Trophoblast cell (in vitro differentiated cells and primary cell): ENCODE measurements at regions not wholly inside any gene's neighbourhood (a gene's known extent, or its start where the extent isn't known, plus 50 kb on each side); places are given as distances from the start of the nearest gene placed in this dataset.

ENCODE experiments used
- DNase-seq, 2 donors: peaks; one replicate each; pipeline ENCODE4 v3.0.0-alpha.2; 2016
- H2AFZ ChIP-seq: 2 replicates; pipeline ENCODE4 v1.6.1; 2013; ENCODE audit warnings: low read length, moderate library complexity, mild to moderate bottlenecking; ENCODE audit not compliant: insufficient read depth, poor library complexity
- H2AK5ac ChIP-seq: 2 replicates; pipeline ENCODE4 v1.6.1; 2013; ENCODE audit warnings: mild to moderate bottlenecking, low read length
- H2BK120ac ChIP-seq: 2 replicates; pipeline ENCODE4 v1.6.1; 2013; ENCODE audit warnings: low read length, mild to moderate bottlenecking, moderate library complexity; ENCODE audit not compliant: insufficient read depth, poor library complexity
- H2BK12ac ChIP-seq: 2 replicates; pipeline ENCODE4 v1.6.1; 2013; ENCODE audit warnings: mild to moderate bottlenecking, low read length, moderate library complexity
- H2BK5ac ChIP-seq: 2 replicates; pipeline ENCODE4 v1.6.1; 2013; ENCODE audit warnings: low read length, low read depth, moderate library complexity, mild to moderate bottlenecking; ENCODE audit not compliant: poor library complexity
- H3K14ac ChIP-seq: 2 replicates; pipeline ENCODE4 v1.6.1; 2013; ENCODE audit warnings: mild to moderate bottlenecking, low read length
- H3K18ac ChIP-seq: 2 replicates; pipeline ENCODE4 v1.6.1; 2013; ENCODE audit warnings: mild to moderate bottlenecking, low read length
- H3K23ac ChIP-seq: 2 replicates; pipeline ENCODE4 v1.6.1; 2013; ENCODE audit warnings: low read length
- H3K27ac ChIP-seq: 2 replicates; pipeline ENCODE4 v1.5.1; 2013; ENCODE audit warnings: low read depth, mild to moderate bottlenecking, inconsistent platforms, low read length, moderate library complexity
- H3K27me3 ChIP-seq: 2 replicates; pipeline ENCODE4 v1.6.1; 2013; ENCODE audit warnings: inconsistent platforms, mild to moderate bottlenecking, low read length, moderate library complexity; ENCODE audit not compliant: insufficient read depth
- H3K36me3 ChIP-seq, 2 experiments: 1 replicate in 1 of 2; 2 replicates in 1 of 2; pipeline ENCODE4 v1.6.1; 2013; ENCODE audit warnings: low read length in 2 of 2, mild to moderate bottlenecking in 2 of 2, moderate library complexity in 1 of 2; ENCODE audit not compliant: insufficient read depth in 2 of 2, control insufficient read depth in 1 of 2
- H3K4ac ChIP-seq: 2 replicates; pipeline ENCODE4 v1.6.1; 2013; ENCODE audit warnings: low read depth, mild to moderate bottlenecking, low read length, moderate library complexity
- H3K4me1 ChIP-seq, 2 experiments: 1 replicate in 1 of 2; 2 replicates in 1 of 2; pipeline ENCODE4 v1.6.1; 2013; ENCODE audit warnings: low read length in 2 of 2, mild to moderate bottlenecking in 2 of 2, moderate library complexity in 1 of 2; ENCODE audit not compliant: insufficient read depth in 2 of 2, control insufficient read depth in 1 of 2
- H3K4me2 ChIP-seq: 2 replicates; pipeline ENCODE4 v1.6.1; 2013; ENCODE audit warnings: inconsistent platforms, mild to moderate bottlenecking, low read length, moderate library complexity
- H3K4me3 ChIP-seq: 2 replicates; pipeline ENCODE4 v1.5.1; 2013; ENCODE audit warnings: mild to moderate bottlenecking, low read depth, low read length, inconsistent platforms
- H3K79me1 ChIP-seq: one replicate; pipeline ENCODE4 v1.6.1; 2013; ENCODE audit warnings: low read length
- H3K79me2 ChIP-seq: 2 replicates; pipeline ENCODE4 v1.6.1; 2013; ENCODE audit warnings: low read length, mild to moderate bottlenecking; ENCODE audit not compliant: control insufficient read depth, insufficient read depth, poor library complexity
- H3K9ac ChIP-seq: 2 replicates; pipeline ENCODE4 v1.6.1; 2013; ENCODE audit warnings: mild to moderate bottlenecking, low read length
- H3K9me3 ChIP-seq: 2 replicates; pipeline ENCODE4 v1.6.1; 2013; ENCODE audit warnings: low read depth, mild to moderate bottlenecking, control low read depth, inconsistent platforms, low read length; ENCODE audit not compliant: insufficient read depth
- H4K12ac ChIP-seq: 2 replicates; pipeline ENCODE4 v1.6.1; 2013; ENCODE audit warnings: low read depth, mild to moderate bottlenecking, low read length, moderate library complexity
- H4K8ac ChIP-seq: 2 replicates; pipeline ENCODE4 v1.6.1; 2013; ENCODE audit warnings: low read depth, mild to moderate bottlenecking, low read length, moderate library complexity
- H4K91ac ChIP-seq: one replicate; pipeline ENCODE4 v1.6.1; 2013; ENCODE audit warnings: low read depth, mild to moderate bottlenecking, low read length, moderate library complexity
- WGBS: extraction: QIAGEN DNeasy Blood & Tissue Kit; methylation state at CpG from one replicate; pipeline ENCODE4 v1.1.7; 2013; ENCODE audit warnings: missing lambda C conversion rate; ENCODE audit not compliant: insufficient read length, insufficient coverage; ENCODE audit errors: extremely low coverage; 5-methylcytosine and 5-hydroxymethylcytosine counted together

DNA sequence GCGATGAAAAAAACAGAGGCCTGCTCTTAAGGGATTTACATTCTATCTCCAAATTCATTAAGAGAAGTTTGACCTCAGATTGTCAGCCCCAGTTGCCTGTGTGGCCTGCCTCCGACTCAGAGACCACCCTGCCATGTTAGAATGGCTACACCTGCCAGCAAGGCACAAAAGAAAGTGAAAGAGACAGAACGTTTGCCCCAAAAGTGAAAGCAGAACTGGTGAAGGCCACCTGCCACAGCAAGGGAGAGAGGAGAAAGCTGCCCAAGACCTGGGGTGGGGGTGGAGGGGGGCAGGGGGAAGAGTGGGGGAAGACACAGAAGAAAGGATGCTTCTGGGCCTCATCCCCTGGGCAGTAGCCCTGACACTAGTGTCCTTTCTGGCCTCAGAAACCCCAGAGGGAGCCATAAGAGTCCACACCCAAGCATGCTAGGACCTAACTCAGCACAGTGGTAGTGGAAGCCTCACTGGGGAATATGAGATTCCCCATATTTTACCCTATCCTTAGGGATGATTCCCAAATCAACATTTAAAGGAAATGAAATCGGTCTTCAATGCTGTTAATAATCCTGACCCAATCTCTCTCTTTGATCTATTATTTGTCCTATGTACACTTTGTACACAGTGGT is 389.7 kb downstream of the TXNL1 start:
- Histone ChIP-seq H2AFZ (no peak overlapping the region), H3K23ac (no peak overlapping the region), H2AK5ac (no peak overlapping the region), H2BK12ac (no peak overlapping the region), H3K4me3 (no peak overlapping the region), H4K8ac (no peak overlapping the region), H3K79me2 (no peaks in the 10 kb centered on the region), H3K27me3 (no peaks in the 10 kb centered on the region), H2BK120ac (no peak overlapping the region), H3K9ac (no peak overlapping the region), H3K4me2 (no peak overlapping the region), H3K14ac (no peak overlapping the region), H4K12ac (no peak overlapping the region), H2BK5ac (no peak overlapping the region), H4K91ac (no peak overlapping the region), H3K9me3 (no peaks in the 10 kb centered on the region), H3K4ac (no peak overlapping the region), H3K79me1 (no peaks in the 10 kb centered on the region), H3K4me1 (no peaks in the 10 kb centered on the region), H3K18ac (no peak overlapping the region), H3K27ac (no peak overlapping the region), H3K36me3 (peaks cover 0 to 2% of the 10 kb centered on the region in 2 experiments)
- WGBS: no CpG with 5 or more reads among the region's 4 CpGs
- no peak for DNase-seq

DNA sequence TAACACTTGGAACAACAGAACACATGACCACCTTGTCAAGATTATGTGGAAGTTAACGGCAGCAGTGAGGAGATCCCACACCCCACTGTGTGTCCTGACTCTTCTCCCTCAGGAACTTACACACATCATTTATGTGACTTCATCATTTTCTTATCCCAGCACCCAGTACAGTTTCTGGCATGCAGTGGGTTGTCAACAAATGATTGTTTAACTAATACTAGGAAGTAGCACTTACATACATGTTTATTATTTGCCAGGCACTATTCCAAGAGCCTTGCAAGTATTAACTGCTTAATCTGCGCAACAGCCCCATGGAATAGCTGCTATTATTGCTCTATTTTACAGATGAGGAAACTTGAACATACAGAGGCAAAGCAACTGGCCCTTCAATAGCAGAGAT is 391.5 kb downstream of the TXNL1 start:
- H2BK5ac ChIP-seq: no peak overlapping the region
- no peak overlapping the region for H2BK120ac ChIP-seq
- H3K79me1 ChIP-seq: no peaks in the 10 kb centered on the region
- WGBS: no CpG with 5 or more reads among the region's 2 CpGs
- no peak overlapping the region for H3K18ac ChIP-seq
- H4K8ac ChIP-seq: no peak overlapping the region
- H3K23ac ChIP-seq: no peak overlapping the region
- H2BK12ac ChIP-seq: no peak overlapping the region
- H3K4ac ChIP-seq: no peak overlapping the region
- H3K4me1 ChIP-seq: no peaks in the 10 kb centered on the region
- H3K9me3 ChIP-seq: no peaks in the 10 kb centered on the region
- no peak overlapping the region for H2AFZ ChIP-seq
- no peak overlapping the region for H3K9ac ChIP-seq
- no peak overlapping the region for H3K14ac ChIP-seq
- no peak overlapping the region for H2AK5ac ChIP-seq
- H3K36me3 ChIP-seq: peaks cover 0 to 2% of the 10 kb centered on the region in 2 experiments
- no peak overlapping the region for H4K12ac ChIP-seq
- no peak overlapping the region for H3K4me2 ChIP-seq
- H3K27me3 ChIP-seq: no peaks in the 10 kb centered on the region
- H4K91ac ChIP-seq: no peak overlapping the region
- DNase-seq: no peak
- no peaks in the 10 kb centered on the region for H3K79me2 ChIP-seq
- H3K27ac ChIP-seq: no peak overlapping the region
- H3K4me3 ChIP-seq: no peak overlapping the region

DNA sequence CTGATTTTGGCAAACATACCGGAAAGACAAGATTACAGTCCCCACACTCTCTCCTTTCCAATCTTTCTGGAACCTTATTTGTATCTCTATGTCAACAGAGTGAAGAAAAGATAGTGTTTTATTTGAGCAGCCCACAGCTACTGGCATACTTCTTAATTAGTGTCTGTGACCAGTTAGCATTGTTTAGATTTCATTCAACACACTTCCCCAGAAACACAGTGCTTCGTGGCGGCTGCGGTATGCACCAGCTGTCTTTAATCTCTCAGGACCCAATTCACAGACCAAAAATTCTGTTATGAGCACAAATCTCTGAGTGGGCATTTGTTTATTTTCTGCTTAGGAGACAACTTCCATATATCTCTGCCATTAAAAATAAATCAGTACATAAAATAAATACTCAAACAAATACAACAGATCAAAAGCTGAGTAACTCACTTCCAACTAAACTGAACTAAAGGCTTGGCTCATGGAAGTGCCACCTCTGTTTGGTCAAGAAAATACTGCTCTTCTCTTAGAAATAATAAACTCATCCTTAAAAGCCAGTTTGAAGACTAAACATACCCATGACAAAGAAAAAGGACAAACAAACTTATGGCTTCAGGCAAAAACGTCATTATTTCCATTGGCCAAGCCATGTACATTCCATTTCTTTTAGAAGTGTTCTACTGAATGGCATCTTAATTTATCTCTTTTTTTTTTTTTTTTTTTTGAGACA is 392.4 kb downstream of the TXNL1 start:
- H3K4me2 ChIP-seq: no peak overlapping the region
- WGBS: no CpG with 5 or more reads among the region's 5 CpGs

DNA sequence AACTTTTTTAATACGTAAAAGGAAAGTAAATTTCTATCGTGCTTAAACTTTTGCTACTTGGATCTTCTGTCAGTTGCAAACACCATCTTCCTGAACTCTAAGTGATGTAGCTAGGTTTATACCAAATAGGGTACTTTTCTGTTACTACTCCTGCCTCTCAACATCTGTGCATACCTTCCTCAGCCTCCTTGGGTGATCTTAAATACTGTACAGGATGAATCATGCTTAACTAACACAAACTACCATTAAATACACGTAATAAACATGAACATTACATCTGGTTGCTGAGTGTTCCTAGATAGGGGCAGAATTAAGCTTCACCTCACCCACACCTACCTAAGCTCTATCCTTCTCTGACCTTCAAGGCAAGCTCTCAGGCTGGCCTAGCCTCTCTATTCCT is 398.0 kb downstream of the TXNL1 start:
- Histone ChIP-seq H3K79me1 (no peaks in the 10 kb centered on the region), H2BK5ac (no peak overlapping the region), H3K27ac (no peak overlapping the region), H4K12ac (no peak overlapping the region), H3K4ac (no peak overlapping the region), H3K4me3 (no peak overlapping the region), H3K14ac (no peak overlapping the region), H3K36me3 (peaks cover 0 to 2% of the 10 kb centered on the region in 2 experiments), H2BK12ac (no peak overlapping the region), H3K4me1 (no peaks in the 10 kb centered on the region), H2AK5ac (no peak overlapping the region), H3K9me3 (no peaks in the 10 kb centered on the region), H3K23ac (no peak overlapping the region), H3K4me2 (no peak overlapping the region), H3K9ac (no peak overlapping the region), H4K91ac (no peak overlapping the region), H4K8ac (no peak overlapping the region), H3K79me2 (no peaks in the 10 kb centered on the region), H2BK120ac (no peak overlapping the region), H2AFZ (no peak overlapping the region), H3K18ac (no peak overlapping the region), H3K27me3 (no peaks in the 10 kb centered on the region)
- WGBS: no CpG with 5 or more reads among the region's 3 CpGs
- no peak for DNase-seq

More for the DNA sequence above, 392.4 kb downstream of the TXNL1 start:
- H2BK12ac ChIP-seq: no peak overlapping the region
- no peak overlapping the region for H3K4ac ChIP-seq
- peaks cover 0 to 2% of the 10 kb centered on the region in 2 experiments for H3K36me3 ChIP-seq
- H3K4me1 ChIP-seq: no peaks in the 10 kb centered on the region
- H3K27ac ChIP-seq: no peak overlapping the region
- no peaks in the 10 kb centered on the region for H3K79me1 ChIP-seq
- no peak overlapping the region for H3K23ac ChIP-seq
- H2AK5ac ChIP-seq: no peak overlapping the region
- H2BK120ac ChIP-seq: no peak overlapping the region
- H3K9ac ChIP-seq: no peak overlapping the region
- peak; percentile 23 to 56 for DNase-seq
- H3K4me3 ChIP-seq: no peak overlapping the region
- H2AFZ ChIP-seq: no peak overlapping the region
- H4K91ac ChIP-seq: no peak overlapping the region
- H3K14ac ChIP-seq: no peak overlapping the region
- no peak overlapping the region for H2BK5ac ChIP-seq
- H4K12ac ChIP-seq: no peak overlapping the region
- no peaks in the 10 kb centered on the region for H3K9me3 ChIP-seq
- no peaks in the 10 kb centered on the region for H3K27me3 ChIP-seq
- no peak overlapping the region for H4K8ac ChIP-seq
- no peaks in the 10 kb centered on the region for H3K79me2 ChIP-seq
- no peak overlapping the region for H3K18ac ChIP-seq
